Fibroblast of the aortic adventitia (primary cell): ENCODE measurements at regions not wholly inside any gene's neighbourhood (a gene's known extent, or its start where the extent isn't known, plus 50 kb on each side); places are given as distances from the start of the nearest gene placed in this dataset. TPM values are rescaled to one million over a fixed set of nuclear protein-coding genes. Genes with fewer than 3 reads are reported as not detected.

Experiments
- DNase-seq: peaks from one replicate; pipeline ENCODE4 v3.0.0-alpha.2; 2010; ENCODE audit warnings: low read depth
- H3K4me3 ChIP-seq: 2 replicates; pipeline ENCODE4 v1.5.1; 2011; ENCODE audit warnings: low read depth, mild to moderate bottlenecking, control low read depth, low read length, moderate library complexity
- CTCF ChIP-seq: IDR thresholded peaks from 2 replicates; pipeline ENCODE4 v1.5.1; 2011; ENCODE audit warnings: mild to moderate bottlenecking, low read length, control low read depth, inconsistent platforms; ENCODE audit not compliant: insufficient read depth
- small RNA-seq: library from RNA; depleted of rRNA; stranded (forward); fragments of <200 nt; gene quantifications from one replicate; pipeline ENCODE3, GENCODE V24; 2012

DNA sequence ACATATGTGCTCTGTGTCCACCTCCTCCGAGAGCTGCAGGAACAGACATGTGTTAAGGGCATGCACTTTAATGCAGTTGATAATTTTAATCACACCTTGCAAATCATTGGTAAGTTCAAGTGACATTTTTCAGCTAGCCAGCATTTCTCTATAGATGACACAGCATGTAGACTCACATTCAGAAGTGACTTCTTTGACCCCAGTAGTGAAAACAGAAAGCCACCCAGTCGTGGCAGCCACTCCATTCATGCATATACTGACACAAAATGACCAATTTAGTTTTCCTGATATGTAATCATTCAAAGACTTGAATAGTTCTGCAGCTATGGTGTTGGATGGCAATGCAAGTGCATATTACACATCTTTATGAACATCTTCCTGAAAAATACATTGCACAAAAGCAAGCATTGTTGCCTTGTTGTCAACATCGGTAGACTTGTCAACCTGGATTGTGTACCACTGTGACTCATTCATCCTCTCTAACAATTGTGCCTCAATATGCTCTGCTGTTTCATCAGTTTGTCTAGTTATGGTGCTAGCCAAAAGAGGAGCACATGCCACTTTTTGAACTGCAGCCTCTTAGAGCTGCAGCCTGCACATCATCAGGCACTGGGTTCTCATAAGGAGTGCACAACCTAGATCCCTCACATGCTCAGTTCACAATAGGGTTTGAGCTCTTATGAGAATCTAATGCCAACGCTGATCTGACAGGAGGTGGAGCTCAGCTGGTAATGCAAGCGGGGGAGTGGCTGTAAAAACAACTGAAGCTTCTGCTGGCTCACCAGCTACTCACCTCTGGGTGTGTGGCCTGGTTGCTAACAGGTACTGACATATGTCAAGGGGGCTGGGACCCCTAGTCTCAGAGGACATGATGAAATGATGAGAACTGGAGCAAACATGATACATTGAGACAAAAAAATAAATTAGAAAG is 622.0 kb downstream of the PYDC2 start:
- no peak for DNase-seq
- TF ChIP-seq CTCF: no peak
- H3K4me3 ChIP-seq: no peak overlapping the region

Small RNAs in the stretch of these regions (small RNA-seq; reads per million reads assigned to genes)
- gene RF00019: not detected
